ENCODE measurements at regions not wholly inside any gene's neighbourhood (a gene's known extent, or its start where the extent isn't known, plus 50 kb on each side); places are given as distances from the start of the nearest gene placed in this dataset.

DNA sequence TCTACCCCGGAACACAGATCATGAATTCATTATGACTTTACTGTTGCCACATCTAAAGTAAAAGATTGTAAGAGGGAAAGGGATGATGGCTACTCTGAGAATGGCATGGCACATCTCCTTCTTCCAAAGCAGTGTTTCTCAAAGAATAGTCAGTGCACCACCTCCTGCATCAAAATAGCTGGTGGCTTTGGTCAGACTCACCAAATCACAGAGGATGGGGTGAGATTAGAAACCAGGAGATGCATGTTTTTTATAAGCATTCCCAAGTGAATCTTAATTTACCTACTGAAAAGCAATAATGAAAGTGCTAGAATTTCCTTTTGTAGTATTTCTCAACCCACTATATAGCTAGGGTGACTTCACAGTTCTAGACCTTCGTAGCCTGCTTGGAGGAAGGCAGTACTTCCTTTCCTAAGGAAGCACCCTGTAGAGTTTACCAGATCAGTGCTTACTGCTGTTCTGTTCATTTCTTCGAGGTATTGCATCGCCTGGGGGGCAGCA is 340.8 kb upstream of the KLF3 start:
- TF ChIP-seq CTCF (IDR thresholded peaks at IDR 0.05; ENCODE audit: insufficient read depth, low read length, poor library complexity, severe bottlenecking), result no peak
- TF ChIP-seq EZH2phosphoT487 (conservative IDR thresholded peaks at IDR 0.05; ENCODE audit: low read length), result no peak

Data from SU-DHL-6 (cell line).